Loucy (cell line): ENCODE measurements at regions not wholly inside any gene's neighbourhood (a gene's known extent, or its start where the extent isn't known, plus 50 kb on each side); places are given as distances from the start of the nearest gene placed in this dataset.

ENCODE experiments used
- CTCF ChIP-seq: fragments of 200-600 bp; sonication (generic); conservative IDR thresholded peaks from 2 replicates; pipeline ENCODE4 v1.5.1; 2014; ENCODE audit warnings: mild to moderate bottlenecking, antibody characterized with exemption, low read length
- EZH2phosphoT487 ChIP-seq: fragments of 200-600 bp; IDR thresholded peaks from 2 replicates; pipeline ENCODE4 v1.6.1; 2018; ENCODE audit warnings: antibody characterized with exemption, mild to moderate bottlenecking, moderate library complexity, borderline replicate concordance

GRCh38 chr7:9125246-9125645 is 691.8 kb downstream of the NXPH1 start:
- TF ChIP-seq CTCF (no peak), EZH2phosphoT487 (no peak)
